ENCODE measurements at regions not wholly inside any gene's neighbourhood (a gene's known extent, or its start where the extent isn't known, plus 50 kb on each side); places are given as distances from the start of the nearest gene placed in this dataset.

- TF ChIP-seq POLR2AphosphoS5 (IDR thresholded peaks at IDR 0.05; ENCODE audit: insufficient read depth in 1 of 2, low read depth in 1 of 2) (no peak), CTCF (IDR thresholded peaks at IDR 0.05) (no peak), POLR2A (IDR thresholded peaks at IDR 0.05) (no peak)
Observed at GRCh38 chr5:14929293-14930065, 57.9 kb upstream of the ANKH start.

Measured in vagina (tissue), 2 donors.